ENCODE measurements at regions not wholly inside any gene's neighbourhood (a gene's known extent, or its start where the extent isn't known, plus 50 kb on each side); places are given as distances from the start of the nearest gene placed in this dataset.

GRCh38 chr6:147925826-147926225, 416.8 kb upstream of the SASH1 start:
- no peak for TF ChIP-seq EZH2 (IDR thresholded peaks at IDR 0.05; ENCODE audit: borderline replicate concordance, low read depth, low read length, severe bottlenecking)
- no peak for TF ChIP-seq CTCF (IDR thresholded peaks at IDR 0.05; ENCODE audit: borderline replicate concordance, extremely low read depth, low read length, poor library complexity, severe bottlenecking)

GRCh38 chr6:147930745-147931144, 411.9 kb upstream of the SASH1 start:
- Histone ChIP-seq H3K4me3 (ENCODE audit: low read depth in 1 of 2, low read length in 2 of 2) (no peak overlapping the region), H3K9me3 (ENCODE audit: insufficient read depth, low read length, severe bottlenecking) (no peaks in the 10 kb centered on the region), H3K27me3 (ENCODE audit: insufficient read depth, low read length, poor library complexity) (no peaks in the 10 kb centered on the region), H3K79me2 (ENCODE audit: insufficient read depth, low read length) (no peaks in the 10 kb centered on the region), H3K36me3 (ENCODE audit: insufficient read depth, low read length) (no peaks in the 10 kb centered on the region), H3K9ac (ENCODE audit: low read depth, low read length) (no peak overlapping the region), H4K20me1 (ENCODE audit: insufficient read depth, low read length) (no peaks in the 10 kb centered on the region), H2AFZ (ENCODE audit: low read depth, low read length) (no peak overlapping the region), H3K4me2 (ENCODE audit: insufficient read depth, low read length) (no peak overlapping the region), H3K27ac (ENCODE audit: low read length) (no peak overlapping the region), H3K4me1 (ENCODE audit: insufficient read depth, low read length) (no peaks in the 10 kb centered on the region)
- TF ChIP-seq EZH2 (IDR thresholded peaks at IDR 0.05; ENCODE audit: borderline replicate concordance, low read depth, low read length, severe bottlenecking) (no peak), CTCF (IDR thresholded peaks at IDR 0.05; ENCODE audit: borderline replicate concordance, extremely low read depth, low read length, poor library complexity, severe bottlenecking) (no peak)
- ATAC-seq (ENCODE audit: insufficient read depth, low read depth): no peak
- no peak for DNase-seq

More at GRCh38 chr6:147925826-147926225, 416.8 kb upstream of the SASH1 start:
- Histone ChIP-seq H3K27ac (ENCODE audit: low read length) (no peak overlapping the region), H3K4me3 (ENCODE audit: low read depth in 1 of 2, low read length in 2 of 2) (no peak overlapping the region), H3K36me3 (ENCODE audit: insufficient read depth, low read length) (no peaks in the 10 kb centered on the region), H4K20me1 (ENCODE audit: insufficient read depth, low read length) (no peaks in the 10 kb centered on the region), H3K9ac (ENCODE audit: low read depth, low read length) (no peak overlapping the region), H2AFZ (ENCODE audit: low read depth, low read length) (no peak overlapping the region), H3K4me1 (ENCODE audit: insufficient read depth, low read length) (no peaks in the 10 kb centered on the region), H3K79me2 (ENCODE audit: insufficient read depth, low read length) (no peaks in the 10 kb centered on the region), H3K9me3 (ENCODE audit: insufficient read depth, low read length, severe bottlenecking) (peaks cover 4% of the 10 kb centered on the region), H3K4me2 (ENCODE audit: insufficient read depth, low read length) (no peak overlapping the region), H3K27me3 (ENCODE audit: insufficient read depth, low read length, poor library complexity) (no peaks in the 10 kb centered on the region)
- ATAC-seq (ENCODE audit: insufficient read depth, low read depth): no peak
- DNase-seq: no peak

- no peaks in the 10 kb centered on the region for H4K20me1 ChIP-seq (ENCODE audit: insufficient read depth, low read length)
- H3K9me3 ChIP-seq (ENCODE audit: insufficient read depth, low read length, severe bottlenecking): no peaks in the 10 kb centered on the region
Measured at GRCh38 chr6:147933224-147933623, 409.4 kb upstream of the SASH1 start.

More at GRCh38 chr6:147933224-147933623, 409.4 kb upstream of the SASH1 start:
- H3K36me3 ChIP-seq (ENCODE audit: insufficient read depth, low read length): no peaks in the 10 kb centered on the region
- ATAC-seq (ENCODE audit: insufficient read depth, low read depth) (no peak), DNase-seq (no peak)
- no peaks in the 10 kb centered on the region for H3K79me2 ChIP-seq (ENCODE audit: insufficient read depth, low read length)
- no peak overlapping the region for H2AFZ ChIP-seq (ENCODE audit: low read depth, low read length)
- no peak for TF ChIP-seq CTCF (IDR thresholded peaks at IDR 0.05; ENCODE audit: borderline replicate concordance, extremely low read depth, low read length, poor library complexity, severe bottlenecking)
- TF ChIP-seq EZH2 (IDR thresholded peaks at IDR 0.05; ENCODE audit: borderline replicate concordance, low read depth, low read length, severe bottlenecking): no peak
- H3K9ac ChIP-seq (ENCODE audit: low read depth, low read length): no peak overlapping the region
- H3K4me3 ChIP-seq (ENCODE audit: low read depth in 1 of 2, low read length in 2 of 2): no peak overlapping the region
- no peaks in the 10 kb centered on the region for H3K27me3 ChIP-seq (ENCODE audit: insufficient read depth, low read length, poor library complexity)
- H3K4me1 ChIP-seq (ENCODE audit: insufficient read depth, low read length): no peaks in the 10 kb centered on the region
- no peak overlapping the region for H3K4me2 ChIP-seq (ENCODE audit: insufficient read depth, low read length)
- H3K27ac ChIP-seq (ENCODE audit: low read length): no peak overlapping the region
